ENCODE measurements at regions not wholly inside any gene's neighbourhood (a gene's known extent, or its start where the extent isn't known, plus 50 kb on each side); places are given as distances from the start of the nearest gene placed in this dataset.

DNA sequence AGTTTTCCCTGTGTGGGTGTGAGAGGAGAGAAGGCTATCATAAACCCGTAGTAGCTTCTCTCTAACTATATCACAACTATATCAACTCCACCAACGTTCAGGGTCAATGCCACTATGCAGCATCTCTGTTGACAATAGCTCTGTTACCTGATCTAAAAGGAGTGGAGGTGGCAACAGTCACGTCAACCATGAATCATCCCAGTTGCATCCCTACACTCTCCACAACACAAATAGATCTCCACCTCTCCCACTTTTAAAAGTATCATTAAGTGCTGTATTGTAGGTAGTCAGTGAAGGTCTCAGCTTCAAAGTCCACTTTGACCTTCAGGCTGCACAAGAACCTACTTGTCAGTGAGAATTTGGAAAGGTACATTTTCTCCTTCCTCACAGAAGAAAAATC lies 600.5 kb upstream of the GRIA3 start:
- CTCF ChIA-PET (ENCODE audit: low intra/inter-chr PET ratio) = no interaction called here
- no TSS peak for BruUV-seq (replicated peaks)
- 0% methylated on average over 3 of the region's 3 CpGs for WGBS (ENCODE audit: insufficient coverage, low coverage, missing lambda C conversion rate)

More for the DNA sequence above, 600.5 kb upstream of the GRIA3 start:
- H3K27ac ChIP-seq (ENCODE audit: extremely low read depth, low read depth, low read length) = no peak overlapping the region
- H3K4me2 ChIP-seq (ENCODE audit: insufficient read depth, low read length) = no peak overlapping the region
- TF ChIP-seq ILK (tag; IDR thresholded peaks at IDR 0.05; ENCODE audit: borderline replicate concordance, low read depth) (no peak), HMGN3 (IDR thresholded peaks at IDR 0.05; ENCODE audit: borderline replicate concordance, extremely low read depth, insufficient read length, low read depth, low read length) (no peak), ZNF609 (CRISPR knock-in tag; IDR thresholded peaks at IDR 0.05; ENCODE audit: borderline replicate concordance) (no peak), ZNF586 (CRISPR knock-in tag; conservative IDR thresholded peaks at IDR 0.05) (no peak), SUPT5H (IDR thresholded peaks at IDR 0.05) (no peak), GABPA (tag; conservative IDR thresholded peaks at IDR 0.05; ENCODE audit: low read depth) (no peak), ZC3H8 (IDR thresholded peaks at IDR 0.05) (no peak)
- no peak overlapping the region for H3K9ac ChIP-seq (ENCODE audit: insufficient read depth in 1 of 2, low read depth in 2 of 2, low read length in 2 of 2)
- no peaks in the 10 kb centered on the region for H3K36me3 ChIP-seq (ENCODE audit: control insufficient read depth, insufficient read depth, low read length)
- ATAC-seq (no peak), FAIRE-seq (no peak), DNase-seq (ENCODE audit: extremely low read depth in 1 of 4, low spot score in 3 of 4) (no peak)
- POLR2A ChIA-PET = no interaction called here
- H3K79me2 ChIP-seq (ENCODE audit: control insufficient read depth, insufficient read depth, low read length) = no peaks in the 10 kb centered on the region
- H4K20me1 ChIP-seq (replicated peaks; ENCODE audit: control insufficient read depth, insufficient read depth, low read length) = no peaks in the 10 kb centered on the region
- no peaks in the 10 kb centered on the region for H3K9me3 ChIP-seq (replicated peaks; ENCODE audit: control insufficient read depth, insufficient read depth, low read depth, low read length)
- H3K4me1 ChIP-seq (replicated peaks in 1 of 2; ENCODE audit: control insufficient read depth in 2 of 2, insufficient read depth in 2 of 2, low read length in 2 of 2) = no peaks in the 10 kb centered on the region
- no peaks in the 10 kb centered on the region for H3K27me3 ChIP-seq (ENCODE audit: control insufficient read depth in 2 of 2, insufficient read depth in 2 of 2, low read length in 2 of 2)
- H3K9me1 ChIP-seq (ENCODE audit: control insufficient read depth, insufficient read depth, low read length) = no peaks in the 10 kb centered on the region
- intact Hi-C loops (cut with micrococcal nuclease) = no loop called here
- no peak overlapping the region for H3K4me3 ChIP-seq
- in situ Hi-C loops (cut with MboI) = no loop called here
- no peak overlapping the region for H2AFZ ChIP-seq (ENCODE audit: low read depth, low read length)

Data from K562 (cell line).